H9 (cell line): ENCODE measurements at regions not wholly inside any gene's neighbourhood (a gene's known extent, or its start where the extent isn't known, plus 50 kb on each side); places are given as distances from the start of the nearest gene placed in this dataset.

ENCODE experiments used
- DNase-seq: peaks from one replicate; pipeline ENCODE4 v3.0.0-alpha.2; 2017
- H2AFZ ChIP-seq: one replicate; pipeline ENCODE4 v1.6.1; 2013; ENCODE audit warnings: mild to moderate bottlenecking, low read length, control low read depth, moderate library complexity
- H2AK5ac ChIP-seq: 2 replicates; pipeline ENCODE4 v1.6.1; 2013; ENCODE audit warnings: low read length, control low read depth, mixed read lengths; ENCODE audit not compliant: insufficient read length
- H2BK120ac ChIP-seq: one replicate; pipeline ENCODE4 v1.6.1; 2013; ENCODE audit warnings: low read depth, mild to moderate bottlenecking, low read length, control low read depth, inconsistent platforms; ENCODE audit not compliant: poor library complexity, severe bottlenecking
- H2BK12ac ChIP-seq: 2 replicates; pipeline ENCODE4 v1.6.1; 2013; ENCODE audit warnings: low read length, control low read depth, mixed read lengths, low read depth; ENCODE audit not compliant: insufficient read length
- H2BK15ac ChIP-seq: 2 replicates; pipeline ENCODE4 v1.6.1; 2013; ENCODE audit warnings: low read depth, low read length, control low read depth
- H2BK20ac ChIP-seq: one replicate; pipeline ENCODE4 v1.6.1; 2013; ENCODE audit warnings: low read depth, mild to moderate bottlenecking, low read length, control low read depth, inconsistent platforms; ENCODE audit not compliant: poor library complexity, severe bottlenecking
- H2BK5ac ChIP-seq: 2 replicates; pipeline ENCODE4 v1.6.1; 2013; ENCODE audit warnings: low read length, control low read depth, mixed read lengths; ENCODE audit not compliant: insufficient read length
- H3K14ac ChIP-seq: 2 replicates; pipeline ENCODE4 v1.6.1; 2013; ENCODE audit warnings: low read length, control low read depth; ENCODE audit not compliant: insufficient read depth
- H3K18ac ChIP-seq: 2 replicates; pipeline ENCODE4 v1.6.1; 2013; ENCODE audit warnings: low read depth, mild to moderate bottlenecking, mixed read lengths, low read length, control low read depth; ENCODE audit not compliant: insufficient read length
- H3K23ac ChIP-seq: 2 replicates; pipeline ENCODE4 v1.6.1; 2013; ENCODE audit warnings: low read length, control low read depth, mixed read lengths, low read depth; ENCODE audit not compliant: insufficient read length
- H3K23me2 ChIP-seq: 2 replicates; pipeline ENCODE4 v1.6.1; 2013; ENCODE audit warnings: low read depth, mild to moderate bottlenecking, mixed read lengths, low read length, control low read depth; ENCODE audit not compliant: insufficient read length, poor library complexity, severe bottlenecking
- H3K27ac ChIP-seq: 2 replicates; pipeline ENCODE4 v1.5.1; 2013; ENCODE audit warnings: low read length, control low read depth, mixed read lengths, low read depth; ENCODE audit not compliant: insufficient read length
- H3K27me3 ChIP-seq: 2 replicates; pipeline ENCODE4 v1.6.1; 2013; ENCODE audit warnings: low read length, control low read depth, inconsistent platforms; ENCODE audit not compliant: insufficient read depth
- H3K4ac ChIP-seq: 2 replicates; pipeline ENCODE4 v1.6.1; 2013; ENCODE audit warnings: low read depth, mild to moderate bottlenecking, control low read depth, inconsistent platforms, low read length, moderate library complexity
- H3K4me1 ChIP-seq: 2 replicates; pipeline ENCODE4 v1.6.1; 2013; ENCODE audit warnings: low read length, control low read depth, inconsistent platforms; ENCODE audit not compliant: insufficient read depth
- H3K4me2 ChIP-seq: 2 replicates; pipeline ENCODE4 v1.6.1; 2013; ENCODE audit warnings: low read length, control low read depth, mixed read lengths; ENCODE audit not compliant: insufficient read length, insufficient read depth
- H3K56ac ChIP-seq: 2 replicates; pipeline ENCODE4 v1.6.1; 2013; ENCODE audit warnings: low read depth, mild to moderate bottlenecking, mixed read lengths, low read length, control low read depth; ENCODE audit not compliant: insufficient read length
- H3K79me1 ChIP-seq: 2 replicates; pipeline ENCODE4 v1.6.1; 2013; ENCODE audit warnings: low read depth, mild to moderate bottlenecking, moderate library complexity, low read length, control low read depth, inconsistent platforms; ENCODE audit not compliant: insufficient read depth, poor library complexity, severe bottlenecking
- H3K79me2 ChIP-seq: 2 replicates; pipeline ENCODE4 v1.6.1; 2013; ENCODE audit warnings: low read length, control low read depth, inconsistent platforms; ENCODE audit not compliant: insufficient read depth
- H3K9ac ChIP-seq: 2 replicates; pipeline ENCODE4 v1.6.1; 2013; ENCODE audit warnings: low read length, control low read depth, mixed read lengths; ENCODE audit not compliant: insufficient read length; ENCODE audit errors: extremely low read depth
- H3K9me3 ChIP-seq: one replicate; pipeline ENCODE4 v1.6.1; 2013; ENCODE audit warnings: low read depth, low read length, inconsistent platforms; ENCODE audit not compliant: control insufficient read depth
- H3T11ph ChIP-seq: one replicate; pipeline ENCODE4 v1.6.1; 2013; ENCODE audit warnings: mild to moderate bottlenecking, low read length, control low read depth, inconsistent platforms
- H4K20me1 ChIP-seq: one replicate; pipeline ENCODE4 v1.6.1; 2013; ENCODE audit not compliant: control insufficient read depth, insufficient read length, insufficient read depth
- H4K5ac ChIP-seq: 2 replicates; pipeline ENCODE4 v1.6.1; 2013; ENCODE audit warnings: low read depth, mild to moderate bottlenecking, mixed read lengths, low read length, control low read depth; ENCODE audit not compliant: insufficient read length
- H4K8ac ChIP-seq: replicated peaks from 2 replicates; pipeline ENCODE4 v1.6.1; 2013; ENCODE audit warnings: low read length, control low read depth, mixed read lengths, low read depth; ENCODE audit not compliant: insufficient read length
- H4K91ac ChIP-seq: 2 replicates; pipeline ENCODE4 v1.6.1; 2013; ENCODE audit warnings: low read depth, mild to moderate bottlenecking, moderate library complexity, mixed read lengths, low read length, control low read depth; ENCODE audit not compliant: insufficient read length
- H3K27ac Mint-ChIP-seq, 3 experiments: 2 replicates in 2 of 3; 3 replicates in 1 of 3; pipeline ENCODE4 v1.8.0; 2020 to 2021; ENCODE audit warnings: mixed read lengths in 3 of 3, mild to moderate bottlenecking in 1 of 3, moderate library complexity in 1 of 3
- H3K27me3 Mint-ChIP-seq: 2 replicates; pipeline ENCODE4 v1.8.0; 2021; ENCODE audit warnings: low read depth, mild to moderate bottlenecking, moderate library complexity, mixed read lengths
- H3K36me3 Mint-ChIP-seq, 3 experiments: 2 replicates in 2 of 3; 3 replicates in 1 of 3; pipeline ENCODE4 v1.8.0; 2020 to 2021; ENCODE audit warnings: low read depth in 3 of 3, mixed read lengths in 3 of 3; ENCODE audit not compliant: insufficient read depth in 1 of 3
- H3K4me1 Mint-ChIP-seq, 2 experiments: 2 replicates each; pipeline ENCODE4 v1.8.0; 2020; ENCODE audit warnings: mixed read lengths in 2 of 2
- H3K4me3 Mint-ChIP-seq, 2 experiments: 2 replicates in 1 of 2; 3 replicates in 1 of 2; pipeline ENCODE4 v1.8.0; 2020 to 2021; ENCODE audit warnings: mild to moderate bottlenecking in 2 of 2, mixed read lengths in 2 of 2, moderate library complexity in 1 of 2
- H3K9me3 Mint-ChIP-seq, 2 experiments: 2 replicates in 1 of 2; 3 replicates in 1 of 2; pipeline ENCODE4 v1.8.0; 2020; ENCODE audit warnings: mild to moderate bottlenecking in 2 of 2, mixed read lengths in 2 of 2, moderate library complexity in 1 of 2
- WGBS: extraction: QIAGEN DNeasy Blood & Tissue Kit; methylation state at CpG from one replicate; pipeline ENCODE4 v1.1.7; 2013; ENCODE audit warnings: missing lambda C conversion rate, low lambda C conversion rate, mixed read lengths; ENCODE audit not compliant: insufficient read length; ENCODE audit errors: extremely low coverage; 5-methylcytosine and 5-hydroxymethylcytosine counted together
- TF ChIP-seq, protein P1 (sequence below): fragments of 200-600 bp; sonication (generic); conservative IDR thresholded peaks from 3 replicates; pipeline ENCODE4 v1.8.0; 2021; ENCODE audit warnings: antibody characterized with exemption, mild to moderate bottlenecking

- no peaks in the 10 kb centered on the region for H3K23me2 ChIP-seq
- H4K5ac ChIP-seq = no peak overlapping the region
- no peaks in the 10 kb centered on the region for H3K27me3 ChIP-seq
- no peak overlapping the region for H4K8ac ChIP-seq
- no CpG with 5 or more reads among the region's 18 CpGs for WGBS
- no peak overlapping the region for H2BK12ac ChIP-seq
- H3K27ac ChIP-seq = no peak overlapping the region
- H3T11ph ChIP-seq = no peak overlapping the region
- no peak overlapping the region for H2AK5ac ChIP-seq
- H2BK120ac ChIP-seq = no peak overlapping the region
- no peak overlapping the region for H2AFZ ChIP-seq
- no peaks in the 10 kb centered on the region for H4K20me1 ChIP-seq
- no peak overlapping the region for H3K4ac ChIP-seq
- H4K91ac ChIP-seq = no peak overlapping the region
- TF ChIP-seq, protein P1, sequence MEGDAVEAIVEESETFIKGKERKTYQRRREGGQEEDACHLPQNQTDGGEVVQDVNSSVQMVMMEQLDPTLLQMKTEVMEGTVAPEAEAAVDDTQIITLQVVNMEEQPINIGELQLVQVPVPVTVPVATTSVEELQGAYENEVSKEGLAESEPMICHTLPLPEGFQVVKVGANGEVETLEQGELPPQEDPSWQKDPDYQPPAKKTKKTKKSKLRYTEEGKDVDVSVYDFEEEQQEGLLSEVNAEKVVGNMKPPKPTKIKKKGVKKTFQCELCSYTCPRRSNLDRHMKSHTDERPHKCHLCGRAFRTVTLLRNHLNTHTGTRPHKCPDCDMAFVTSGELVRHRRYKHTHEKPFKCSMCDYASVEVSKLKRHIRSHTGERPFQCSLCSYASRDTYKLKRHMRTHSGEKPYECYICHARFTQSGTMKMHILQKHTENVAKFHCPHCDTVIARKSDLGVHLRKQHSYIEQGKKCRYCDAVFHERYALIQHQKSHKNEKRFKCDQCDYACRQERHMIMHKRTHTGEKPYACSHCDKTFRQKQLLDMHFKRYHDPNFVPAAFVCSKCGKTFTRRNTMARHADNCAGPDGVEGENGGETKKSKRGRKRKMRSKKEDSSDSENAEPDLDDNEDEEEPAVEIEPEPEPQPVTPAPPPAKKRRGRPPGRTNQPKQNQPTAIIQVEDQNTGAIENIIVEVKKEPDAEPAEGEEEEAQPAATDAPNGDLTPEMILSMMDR = no peak
- no peak overlapping the region for H3K56ac ChIP-seq
- no peak for DNase-seq
- H2BK15ac ChIP-seq = no peak overlapping the region
- Mint-ChIP-seq H3K4me3 (no peak overlapping the region), H3K4me1 (peaks cover 20% of the 10 kb centered on the region in 2 experiments), H3K36me3 (peaks cover 0 to 8% (median 0%) of the 10 kb centered on the region in 3 experiments; a peak in 2 of 7 replicates), H3K27ac (no peak overlapping the region), H3K9me3 (peaks cover 0 to 3% of the 10 kb centered on the region in 2 experiments; a peak in 2 of 5 replicates), H3K27me3 (no peaks in the 10 kb centered on the region)
- H3K79me1 ChIP-seq = no peaks in the 10 kb centered on the region
- no peak overlapping the region for H3K9ac ChIP-seq
- no peak overlapping the region for H3K4me2 ChIP-seq
- H3K9me3 ChIP-seq = no peaks in the 10 kb centered on the region
- H2BK5ac ChIP-seq = no peak overlapping the region
- no peaks in the 10 kb centered on the region; the same call in 1 of the 2 replicates for H3K4me1 ChIP-seq
- no peak overlapping the region for H2BK20ac ChIP-seq
- H3K79me2 ChIP-seq = no peaks in the 10 kb centered on the region
- no peak overlapping the region for H3K23ac ChIP-seq
- no peak overlapping the region for H3K14ac ChIP-seq
- H3K18ac ChIP-seq = no peak overlapping the region
These were observed 182.1 kb downstream of the NAF1 start for GRCh38 chr4:162984621-162985020.
